Prostate gland (tissue), 2 donors: ENCODE measurements at regions not wholly inside any gene's neighbourhood (a gene's known extent, or its start where the extent isn't known, plus 50 kb on each side); places are given as distances from the start of the nearest gene placed in this dataset.

Source experiments
- DNase-seq: peaks from one replicate; pipeline ENCODE4 v3.0.0-alpha.2; 2019; ENCODE audit warnings: low spot score
- H3K27ac ChIP-seq, 2 donors: fragments of 200-600 bp; sonication (generic); 2 replicates each; pipeline ENCODE4 v1.5.1; 2017 to 2019
- H3K27me3 ChIP-seq: fragments of 200-600 bp; sonication (generic); replicated peaks from 2 replicates; pipeline ENCODE4 v1.5.1; 2019; ENCODE audit not compliant: insufficient read depth
- H3K36me3 ChIP-seq, 2 donors: fragments of 200-600 bp; sonication (generic); 1 replicate in 1 of 2; 2 replicates in 1 of 2; pipeline versions ENCODE4 v1.5.1 to v1.8.1; 2017 to 2019
- H3K4me1 ChIP-seq: fragments of 200-600 bp; sonication (generic); replicated peaks from 2 replicates; pipeline ENCODE4 v1.5.1; 2019
- H3K4me3 ChIP-seq, 2 donors: fragments of 200-600 bp; sonication (generic); 2 replicates each; pipeline ENCODE4 v1.5.1; 2017 to 2019
- H3K9me3 ChIP-seq: fragments of 200-600 bp; sonication (generic); 2 replicates; pipeline ENCODE4 v1.5.1; 2017
- POLR2A ChIP-seq: fragments of 450-650 bp; IDR thresholded peaks from one replicate; pipeline ENCODE4 v1.6.1; 2016; ENCODE audit warnings: antibody characterized with exemption, mild to moderate bottlenecking
- POLR2AphosphoS5 ChIP-seq: sonication (generic); formaldehyde crosslinking; IDR thresholded peaks from one replicate; pipeline ENCODE4 v1.6.1; 2017; ENCODE audit warnings: antibody characterized with exemption
- WGBS: methylation state at CpG from one replicate; pipeline ENCODE4 v1.1.5; 2018; 5-methylcytosine and 5-hydroxymethylcytosine counted together
- intact Hi-C: fragments of 100-400 bp; cut with DNase I; formaldehyde crosslinking; loops from one replicate; pipeline ENCODE4 v1.14.2; 2022
- TF ChIP-seq, protein P1 (sequence below), 4 experiments: fragments of 200-600 bp in 2 of 4; fragments of 450-650 bp in 2 of 4; sonication (generic) in 2 of 4; IDR thresholded peaks; 1 replicate in 3 of 4; 2 replicates in 1 of 4; pipeline ENCODE4 v1.5.1; 2016 to 2019; ENCODE audit warnings: antibody characterized with exemption in 4 of 4, mild to moderate bottlenecking in 2 of 4, moderate library complexity in 2 of 4

- intact Hi-C loops, result no loop called here
- 73% methylated on average over 4 of the region's 4 CpGs for WGBS
- Histone ChIP-seq H3K9me3 (no peaks in the 10 kb centered on the region), H3K4me3 (no peak overlapping the region), H3K27ac (no peak overlapping the region), H3K4me1 (no peaks in the 10 kb centered on the region), H3K36me3 (no peaks in the 10 kb centered on the region), H3K27me3 (no peaks in the 10 kb centered on the region)
- DNase-seq, result no peak
- TF ChIP-seq POLR2A (no peak), POLR2AphosphoS5 (no peak)
- TF ChIP-seq, protein P1, sequence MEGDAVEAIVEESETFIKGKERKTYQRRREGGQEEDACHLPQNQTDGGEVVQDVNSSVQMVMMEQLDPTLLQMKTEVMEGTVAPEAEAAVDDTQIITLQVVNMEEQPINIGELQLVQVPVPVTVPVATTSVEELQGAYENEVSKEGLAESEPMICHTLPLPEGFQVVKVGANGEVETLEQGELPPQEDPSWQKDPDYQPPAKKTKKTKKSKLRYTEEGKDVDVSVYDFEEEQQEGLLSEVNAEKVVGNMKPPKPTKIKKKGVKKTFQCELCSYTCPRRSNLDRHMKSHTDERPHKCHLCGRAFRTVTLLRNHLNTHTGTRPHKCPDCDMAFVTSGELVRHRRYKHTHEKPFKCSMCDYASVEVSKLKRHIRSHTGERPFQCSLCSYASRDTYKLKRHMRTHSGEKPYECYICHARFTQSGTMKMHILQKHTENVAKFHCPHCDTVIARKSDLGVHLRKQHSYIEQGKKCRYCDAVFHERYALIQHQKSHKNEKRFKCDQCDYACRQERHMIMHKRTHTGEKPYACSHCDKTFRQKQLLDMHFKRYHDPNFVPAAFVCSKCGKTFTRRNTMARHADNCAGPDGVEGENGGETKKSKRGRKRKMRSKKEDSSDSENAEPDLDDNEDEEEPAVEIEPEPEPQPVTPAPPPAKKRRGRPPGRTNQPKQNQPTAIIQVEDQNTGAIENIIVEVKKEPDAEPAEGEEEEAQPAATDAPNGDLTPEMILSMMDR (IDR thresholded peaks at IDR 0.05), result no peak
Observed at GRCh38 chr3:127411083-127411727, 123.4 kb upstream of the PRR20G start.

DNA sequence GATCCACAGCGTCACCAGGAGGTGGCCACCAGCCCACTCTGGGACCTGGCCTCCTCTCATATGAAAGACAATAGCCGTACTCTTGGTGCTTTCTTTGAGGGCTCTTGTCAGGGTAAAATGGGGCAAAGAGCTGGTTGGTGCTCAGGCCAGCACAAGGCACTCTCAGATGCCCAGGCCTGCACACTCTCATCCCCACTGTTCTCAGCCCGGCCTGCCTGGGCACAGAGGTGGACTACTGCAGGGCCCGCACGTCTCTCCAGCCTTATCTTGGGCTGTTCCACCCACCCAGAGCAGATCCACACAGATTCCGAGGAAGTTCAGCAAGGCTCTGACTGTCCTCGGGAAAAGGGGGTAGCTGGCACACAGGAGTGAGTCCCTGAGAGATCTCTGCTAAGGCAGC is 122.8 kb upstream of the PRR20G start:
- Histone ChIP-seq H3K4me1 (no peaks in the 10 kb centered on the region), H3K9me3 (no peaks in the 10 kb centered on the region), H3K27ac (no peak overlapping the region), H3K4me3 (no peak overlapping the region), H3K36me3 (no peaks in the 10 kb centered on the region), H3K27me3 (no peaks in the 10 kb centered on the region)
- WGBS, result 90% methylated on average over 7 of the region's 7 CpGs
- intact Hi-C loops, result no loop called here
- DNase-seq, result no peak
- no peak for TF ChIP-seq POLR2A
- TF ChIP-seq, protein P1 (IDR thresholded peaks at IDR 0.05), result no peak
- no peak for TF ChIP-seq POLR2AphosphoS5

DNA sequence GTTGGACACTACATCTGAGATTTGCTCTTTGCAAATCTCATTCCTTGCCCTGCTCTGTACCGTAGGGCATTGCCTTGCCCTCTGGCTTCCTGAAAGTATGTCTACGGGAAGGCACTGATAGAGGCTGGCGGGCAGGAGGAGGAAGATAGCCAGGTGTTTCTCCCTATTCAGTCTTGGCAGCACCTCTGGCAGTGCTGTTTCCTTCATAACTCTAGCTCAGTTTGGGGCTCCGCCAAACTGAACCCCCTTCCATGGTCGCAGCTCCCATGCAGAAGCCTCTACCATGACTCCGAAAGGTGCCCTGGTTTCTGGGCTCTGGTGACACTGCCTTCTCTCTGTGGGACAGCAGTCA is 122.3 kb upstream of the PRR20G start:
- Histone ChIP-seq H3K36me3 (no peaks in the 10 kb centered on the region), H3K27ac (no peak overlapping the region), H3K4me3 (no peak overlapping the region), H3K9me3 (no peaks in the 10 kb centered on the region), H3K27me3 (no peaks in the 10 kb centered on the region), H3K4me1 (no peaks in the 10 kb centered on the region)
- intact Hi-C loops, result no loop called here
- TF ChIP-seq, protein P1 (IDR thresholded peaks at IDR 0.05), result no peak
- no peak for TF ChIP-seq POLR2A
- TF ChIP-seq POLR2AphosphoS5, result no peak
- 83% methylated on average over 6 of the region's 6 CpGs for WGBS
- no peak for DNase-seq

DNA sequence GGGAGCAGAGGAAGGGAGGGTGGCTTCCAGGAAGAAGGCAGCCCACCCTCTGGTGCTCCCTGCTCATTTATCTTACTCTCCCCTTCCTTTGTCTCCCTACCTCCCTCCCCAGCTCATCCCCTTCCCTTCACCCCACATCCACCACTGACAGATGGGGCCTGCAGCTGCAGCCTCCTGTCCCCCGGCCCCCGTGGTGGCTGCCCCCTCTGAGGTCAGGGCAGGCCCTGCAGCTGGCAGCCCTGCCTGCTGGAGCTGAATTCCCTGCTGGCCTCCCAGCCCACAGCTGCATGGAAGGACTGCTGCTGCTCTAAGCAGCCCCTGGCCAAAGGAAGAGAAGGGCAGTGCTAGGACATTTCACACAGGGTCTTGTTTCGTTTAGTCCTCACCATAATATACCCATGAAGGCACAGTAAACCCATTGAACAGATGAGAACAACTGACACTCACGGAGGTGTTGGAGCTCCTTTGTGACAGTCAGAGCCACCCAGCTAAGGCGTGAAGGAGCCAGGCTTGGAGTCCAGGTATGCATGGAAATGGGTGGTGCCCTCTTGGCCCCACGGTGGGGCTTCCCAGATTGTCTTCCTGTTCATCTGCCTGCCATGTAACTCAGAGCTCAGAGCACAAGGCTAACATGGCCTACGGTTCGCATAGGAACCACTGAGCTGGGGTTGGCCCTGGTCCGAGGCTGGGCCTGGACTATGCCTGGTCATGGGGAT is 121.7 kb upstream of the PRR20G start:
- H3K9me3 ChIP-seq, result no peaks in the 10 kb centered on the region
- no peaks in the 10 kb centered on the region for H3K36me3 ChIP-seq
- WGBS, result 87% methylated on average over 9 of the region's 9 CpGs
- no peak overlapping the region for H3K4me3 ChIP-seq
- H3K27me3 ChIP-seq, result no peaks in the 10 kb centered on the region
- DNase-seq, result no peak
- no peak overlapping the region for H3K27ac ChIP-seq
- H3K4me1 ChIP-seq, result no peaks in the 10 kb centered on the region
- intact Hi-C loops, result no loop called here
- TF ChIP-seq, protein P1 (IDR thresholded peaks at IDR 0.05), result no peak
- TF ChIP-seq POLR2A (no peak), POLR2AphosphoS5 (no peak)
